SK-N-SH treated with all-trans-retinoic acid at 6 μM for 48 hours (cell line): ENCODE measurements at regions not wholly inside any gene's neighbourhood (a gene's known extent, or its start where the extent isn't known, plus 50 kb on each side); places are given as distances from the start of the nearest gene placed in this dataset.

Source experiments
- ARNTL ChIP-seq: fragments of 450-650 bp; formaldehyde crosslinking; IDR thresholded peaks from 2 replicates; pipeline ENCODE4 v1.5.0; 2020; ENCODE audit warnings: low read depth, mild to moderate bottlenecking, moderate library complexity, borderline replicate concordance
- CREB5 ChIP-seq: fragments of 250-450 bp; sonication (Bioruptor Pico); IDR thresholded peaks from 2 replicates; pipeline ENCODE4 v1.5.1; 2020; ENCODE audit warnings: low read depth, mild to moderate bottlenecking, moderate library complexity
- CSDC2 ChIP-seq: fragments of 250-450 bp; sonication (Bioruptor Pico); IDR thresholded peaks from 2 replicates; pipeline ENCODE4 v1.5.0; 2020; ENCODE audit warnings: mild to moderate bottlenecking, moderate library complexity
- ESRRG ChIP-seq: fragments of 250-450 bp; sonication (Bioruptor Pico); IDR thresholded peaks from 2 replicates; pipeline ENCODE4 v1.6.1; 2021; ENCODE audit warnings: mild to moderate bottlenecking
- GLIS3 ChIP-seq: fragments of 250-450 bp; sonication (Bioruptor Pico); IDR thresholded peaks from 2 replicates; pipeline ENCODE4 v1.5.0; 2020; ENCODE audit warnings: mild to moderate bottlenecking, moderate library complexity
- ISL1 ChIP-seq: fragments of 250-450 bp; sonication (Bioruptor Pico); IDR thresholded peaks from 2 replicates; pipeline ENCODE4 v2.1.2; 2022; ENCODE audit warnings: mild to moderate bottlenecking, moderate library complexity
- OSR1 ChIP-seq: fragments of 250-450 bp; sonication (Bioruptor Pico); IDR thresholded peaks from 2 replicates; pipeline ENCODE4 v1.8.0; 2022; ENCODE audit warnings: moderate library complexity, mild to moderate bottlenecking, inconsistent platforms
- PATZ1 ChIP-seq: fragments of 250-450 bp; sonication (Bioruptor Pico); IDR thresholded peaks from 2 replicates; pipeline ENCODE4 v1.8.0; 2020; ENCODE audit warnings: mild to moderate bottlenecking, moderate library complexity, borderline replicate concordance
- SNAI2 ChIP-seq: fragments of 250-450 bp; sonication (Bioruptor Pico); IDR thresholded peaks from 2 replicates; pipeline ENCODE4 v1.5.0; 2020; ENCODE audit warnings: mild to moderate bottlenecking, moderate library complexity
- TSHZ2 ChIP-seq: fragments of 250-450 bp; sonication (Bioruptor Pico); IDR thresholded peaks from 2 replicates; pipeline ENCODE4 v1.5.0; 2020; ENCODE audit warnings: mild to moderate bottlenecking, moderate library complexity
- ZFP3 ChIP-seq: fragments of 250-450 bp; sonication (Bioruptor Pico); IDR thresholded peaks from 2 replicates; pipeline ENCODE4 v1.5.0; 2020; ENCODE audit warnings: mild to moderate bottlenecking, moderate library complexity
- ZNF70 ChIP-seq: fragments of 450-650 bp; formaldehyde crosslinking; IDR thresholded peaks from 2 replicates; pipeline ENCODE4 v1.5.0; 2020; ENCODE audit warnings: mild to moderate bottlenecking, moderate library complexity
- ZNF8 ChIP-seq: fragments of 450-650 bp; formaldehyde crosslinking; IDR thresholded peaks from 2 replicates; pipeline ENCODE4 v1.5.0; 2020; ENCODE audit warnings: mild to moderate bottlenecking, moderate library complexity
- TF ChIP-seq, protein P1 (sequence below): fragments of 250-450 bp; sonication (Bioruptor Pico); IDR thresholded peaks from 2 replicates; pipeline ENCODE4 v1.5.1; 2021; ENCODE audit warnings: mild to moderate bottlenecking, moderate library complexity

DNA sequence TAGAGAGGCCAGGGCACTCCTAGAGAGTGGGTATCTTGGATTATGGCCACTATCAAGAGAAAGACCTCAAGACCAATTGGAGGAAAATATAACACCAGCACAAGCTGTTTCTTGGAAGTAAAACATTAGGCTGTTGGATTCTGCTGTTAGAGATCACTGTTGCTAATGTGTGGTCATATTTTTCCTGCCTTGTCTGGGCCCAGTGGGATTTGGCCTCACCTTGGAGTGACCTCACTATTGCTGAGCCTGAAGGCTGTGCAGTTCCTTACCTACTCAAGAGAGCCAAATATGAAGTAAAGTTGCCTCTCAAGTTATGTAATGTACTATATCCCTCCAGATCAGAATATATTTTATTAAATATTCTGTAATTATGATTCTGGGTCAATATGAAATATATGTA, 355.4 kb upstream of the CTSO start:
- TF ChIP-seq SNAI2 (CRISPR knock-in tag) (no peak), PATZ1 (CRISPR knock-in tag) (no peak), OSR1 (CRISPR knock-in tag) (no peak), TSHZ2 (CRISPR knock-in tag) (no peak), GLIS3 (CRISPR knock-in tag) (no peak), ZFP3 (CRISPR knock-in tag) (no peak), ARNTL (CRISPR knock-in tag) (no peak), ISL1 (CRISPR knock-in tag) (no peak), ESRRG (CRISPR knock-in tag) (no peak), CREB5 (no peak), ZNF70 (CRISPR knock-in tag) (no peak), CSDC2 (CRISPR knock-in tag) (no peak), ZNF8 (CRISPR knock-in tag) (no peak)
- TF ChIP-seq, protein P1, sequence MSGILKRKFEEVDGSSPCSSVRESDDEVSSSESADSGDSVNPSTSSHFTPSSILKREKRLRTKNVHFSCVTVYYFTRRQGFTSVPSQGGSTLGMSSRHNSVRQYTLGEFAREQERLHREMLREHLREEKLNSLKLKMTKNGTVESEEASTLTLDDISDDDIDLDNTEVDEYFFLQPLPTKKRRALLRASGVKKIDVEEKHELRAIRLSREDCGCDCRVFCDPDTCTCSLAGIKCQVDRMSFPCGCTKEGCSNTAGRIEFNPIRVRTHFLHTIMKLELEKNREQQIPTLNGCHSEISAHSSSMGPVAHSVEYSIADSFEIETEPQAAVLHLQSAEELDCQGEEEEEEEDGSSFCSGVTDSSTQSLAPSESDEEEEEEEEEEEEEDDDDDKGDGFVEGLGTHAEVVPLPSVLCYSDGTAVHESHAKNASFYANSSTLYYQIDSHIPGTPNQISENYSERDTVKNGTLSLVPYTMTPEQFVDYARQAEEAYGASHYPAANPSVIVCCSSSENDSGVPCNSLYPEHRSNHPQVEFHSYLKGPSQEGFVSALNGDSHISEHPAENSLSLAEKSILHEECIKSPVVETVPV, result no peak
